OCI-LY7 (cell line): ENCODE measurements at regions not wholly inside any gene's neighbourhood (a gene's known extent, or its start where the extent isn't known, plus 50 kb on each side); places are given as distances from the start of the nearest gene placed in this dataset.

Experiments
- BruUV-seq: library from RNA; stranded (reverse); fragments of 400-500 nt; replicated peaks from 2 replicates; lab custom pipeline; 2021; lab: Mats Ljungman, UMichigan
- CTCF ChIA-PET: fragments of 300-600 bp; sonication (Branson Sonifier 250); formaldehyde crosslinking; loops from one replicate; lab custom pipeline; 2022; ENCODE audit warnings: antibody characterized with exemption; ENCODE audit not compliant: unreplicated experiment; lab: Charles Lee
- POLR2A ChIA-PET: fragments of 300-600 bp; sonication (Branson Sonifier 250); formaldehyde crosslinking; loops from one replicate; lab custom pipeline; 2022; ENCODE audit warnings: antibody characterized with exemption; lab: Charles Lee
- DNase-seq: peaks from one replicate; pipeline ENCODE4 v3.0.0-alpha.2; 2015; ENCODE audit warnings: low spot score
- H2AFZ ChIP-seq: fragments of 200-600 bp; sonication (generic), shearing (Covaris generic); 2 replicates; pipeline ENCODE4 v1.6.1; 2014; ENCODE audit warnings: mild to moderate bottlenecking, antibody characterized with exemption, low read length, moderate library complexity
- H3K27ac ChIP-seq: fragments of 200-600 bp; sonication (generic); 2 replicates; pipeline ENCODE4 v1.5.1; 2014; ENCODE audit warnings: mixed run types, low read depth, mild to moderate bottlenecking, moderate library complexity, low read length, inconsistent platforms; ENCODE audit not compliant: poor library complexity, severe bottlenecking
- H3K36me3 ChIP-seq: fragments of 200-600 bp; sonication (generic); 2 replicates; pipeline ENCODE4 v1.6.1; 2014; ENCODE audit warnings: mild to moderate bottlenecking, antibody characterized with exemption, low read length, moderate library complexity, mixed read lengths; ENCODE audit not compliant: insufficient read depth
- H3K4me1 ChIP-seq: fragments of 200-600 bp; sonication (generic); 2 replicates; pipeline ENCODE4 v1.5.1; 2014; ENCODE audit warnings: mild to moderate bottlenecking, low read length; ENCODE audit not compliant: insufficient read depth, poor library complexity, severe bottlenecking
- H3K4me2 ChIP-seq: fragments of 200-600 bp; sonication (generic); 2 replicates; pipeline ENCODE4 v1.6.1; 2014; ENCODE audit warnings: mild to moderate bottlenecking, low read length
- H3K4me3 ChIP-seq: fragments of 200-600 bp; sonication (generic); 2 replicates; pipeline ENCODE4 v1.5.1; 2014; ENCODE audit warnings: mild to moderate bottlenecking, low read depth, low read length; ENCODE audit not compliant: poor library complexity, severe bottlenecking
- H3K79me2 ChIP-seq: fragments of 200-600 bp; sonication (generic); 2 replicates; pipeline ENCODE4 v1.6.1; 2016; ENCODE audit warnings: low read depth, mild to moderate bottlenecking, low read length, moderate library complexity, mixed read lengths; ENCODE audit not compliant: insufficient read depth
- H3K9me2 ChIP-seq: fragments of 200-600 bp; sonication (generic); 2 replicates; pipeline ENCODE4 v1.6.1; 2016; ENCODE audit warnings: mild to moderate bottlenecking, low read length, mixed read lengths; ENCODE audit not compliant: insufficient read depth
- H3K9me3 ChIP-seq: fragments of 200-600 bp; sonication (generic); 2 replicates; pipeline ENCODE4 v1.6.1; 2014; ENCODE audit warnings: mild to moderate bottlenecking, mixed run types, low read length, mixed read lengths
- H4K20me1 ChIP-seq: fragments of 200-600 bp; sonication (generic); 2 replicates; pipeline ENCODE4 v1.6.1; 2014; ENCODE audit warnings: mild to moderate bottlenecking, antibody characterized with exemption, low read length, moderate library complexity, mixed read lengths; ENCODE audit not compliant: insufficient read depth
- CTCF ChIP-seq: fragments of 200-600 bp; sonication (generic); conservative IDR thresholded peaks from 2 replicates; pipeline ENCODE4 v1.5.1; 2014; ENCODE audit warnings: mild to moderate bottlenecking, antibody characterized with exemption, low read length, moderate library complexity, mixed read lengths
- EZH2phosphoT487 ChIP-seq: fragments of 200-600 bp; sonication (generic); IDR thresholded peaks from 2 replicates; pipeline ENCODE4 v1.6.1; 2018; ENCODE audit warnings: low read depth, borderline replicate concordance, mild to moderate bottlenecking, mixed run types, antibody characterized with exemption, low read length, moderate library complexity, mixed read lengths
- intact Hi-C: fragments of 100-400 bp; cut with micrococcal nuclease; formaldehyde crosslinking; loops from one replicate; pipeline ENCODE4 v1.10.0; 2022; ENCODE audit not compliant: unreplicated experiment

GRCh38 chr2:142347751-142348150 lies 216.9 kb upstream of the LRP1B start:
- H3K4me1 ChIP-seq, result no peaks in the 10 kb centered on the region
- CTCF ChIA-PET, result no interaction called here
- TF ChIP-seq EZH2phosphoT487 (no peak), CTCF (no peak)
- no peak for DNase-seq
- no peak overlapping the region for H3K4me3 ChIP-seq
- no TSS peak for BruUV-seq
- H3K36me3 ChIP-seq, result no peaks in the 10 kb centered on the region
- H3K4me2 ChIP-seq, result no peak overlapping the region
- H3K27ac ChIP-seq, result no peak overlapping the region
- H3K9me2 ChIP-seq, result no peaks in the 10 kb centered on the region
- H3K79me2 ChIP-seq, result no peaks in the 10 kb centered on the region
- no peak overlapping the region for H2AFZ ChIP-seq
- intact Hi-C loops, result no loop called here
- no peaks in the 10 kb centered on the region for H3K9me3 ChIP-seq
- no peaks in the 10 kb centered on the region for H4K20me1 ChIP-seq
- POLR2A ChIA-PET, result interaction anchor here (0.8 kb wide), 1 partner anchor 240 kb away, joined by 3 read pairs; no protein-coding TSS in a partner anchor

- Histone ChIP-seq H3K79me2 (no peaks in the 10 kb centered on the region), H3K9me3 (no peaks in the 10 kb centered on the region), H3K27ac (no peak overlapping the region), H4K20me1 (no peaks in the 10 kb centered on the region), H3K4me1 (no peaks in the 10 kb centered on the region), H3K36me3 (no peaks in the 10 kb centered on the region), H3K4me3 (no peak overlapping the region), H3K9me2 (no peaks in the 10 kb centered on the region), H2AFZ (no peak overlapping the region), H3K4me2 (no peak overlapping the region)
- intact Hi-C loops, result no loop called here
- TF ChIP-seq EZH2phosphoT487, result no peak
- TF ChIP-seq CTCF, result no peak
- BruUV-seq, result no TSS peak
- ChIA-PET CTCF (no interaction called here), POLR2A (no interaction called here)
- DNase-seq, result no peak
Observed at GRCh38 chr2:142339261-142339660, 208.4 kb upstream of the LRP1B start.

GRCh38 chr2:142332196-142332595 lies 201.4 kb upstream of the LRP1B start:
- TF ChIP-seq EZH2phosphoT487, result no peak
- TF ChIP-seq CTCF, result no peak
- Histone ChIP-seq H4K20me1 (no peaks in the 10 kb centered on the region), H3K9me3 (no peaks in the 10 kb centered on the region), H3K79me2 (no peaks in the 10 kb centered on the region), H3K4me1 (no peaks in the 10 kb centered on the region), H3K9me2 (no peaks in the 10 kb centered on the region), H3K27ac (no peak overlapping the region), H3K4me3 (no peak overlapping the region), H3K36me3 (no peaks in the 10 kb centered on the region), H3K4me2 (no peak overlapping the region), H2AFZ (no peak overlapping the region)
- no peak for DNase-seq
- ChIA-PET POLR2A (no interaction called here), CTCF (no interaction called here)
- no TSS peak for BruUV-seq
- intact Hi-C loops, result no loop called here
